Sigmoid colon (tissue), 4 donors: ENCODE measurements at regions not wholly inside any gene's neighbourhood (a gene's known extent, or its start where the extent isn't known, plus 50 kb on each side); places are given as distances from the start of the nearest gene placed in this dataset.

Experiments used
- CTCF ChIP-seq, 4 experiments: fragments of 450-650 bp in 3 of 4; fragments of 200-600 bp in 1 of 4; IDR thresholded peaks; one replicate each; pipeline ENCODE4 v1.5.1; 2016 to 2019; ENCODE audit warnings: antibody characterized with exemption in 4 of 4, mild to moderate bottlenecking in 3 of 4, moderate library complexity in 2 of 4
- EP300 ChIP-seq, 4 donors: sonication (generic); formaldehyde crosslinking; IDR thresholded peaks; one replicate each; pipeline ENCODE4 v1.6.1; 2017; ENCODE audit warnings: antibody characterized with exemption in 4 of 4
- POLR2A ChIP-seq, 2 donors: fragments of 450-650 bp; IDR thresholded peaks; one replicate each; pipeline ENCODE4 v1.6.1; 2016; ENCODE audit warnings: antibody characterized with exemption in 2 of 2, mild to moderate bottlenecking in 2 of 2, moderate library complexity in 2 of 2

GRCh38 chr21:28537371-28538079, 455.2 kb downstream of the LTN1 start:
- TF ChIP-seq EP300 (IDR thresholded peaks at IDR 0.05) (no peak), POLR2A (IDR thresholded peaks at IDR 0.05) (no peak), CTCF (IDR thresholded peaks at IDR 0.05) (no peak)
